GM12878 (cell line): ENCODE measurements at regions not wholly inside any gene's neighbourhood (a gene's known extent, or its start where the extent isn't known, plus 50 kb on each side); places are given as distances from the start of the nearest gene placed in this dataset.
"Not testable (repeated sequence)": the region's sequence is repeated elsewhere in the genome, so short reads cannot be mapped to it uniquely, and the experiment has no call there.

Experiments used
- ATAC-seq: fragments of 200-7000 bp; cut with Tn5 transposase; 3 replicates; pipeline ENCODE4 v1.9.1; 2020; ENCODE audit warnings: mild to moderate bottlenecking, moderate library complexity
- BruUV-seq: library from RNA; stranded (reverse); fragments of 400-500 nt; replicated peaks from 2 replicates; lab custom pipeline; 2021; lab: Mats Ljungman, UMichigan
- CTCF ChIA-PET: fragments of 300-600 bp; sonication (Branson Sonifier 250); formaldehyde crosslinking; extraction: SDS; loops from one replicate; lab custom pipeline; 2021; ENCODE audit warnings: inconsistent platforms; lab: Yijun Ruan, JAX
- POLR2A ChIA-PET: fragments of 350-600 bp; formaldehyde crosslinking; extraction: SDS; loops from one replicate; lab custom pipeline; 2021; ENCODE audit warnings: inconsistent platforms; lab: Charles Lee
- RAD21 ChIA-PET: fragments of 300-600 bp; sonication (Branson Sonifier 250); formaldehyde crosslinking; loops from one replicate; lab custom pipeline; 2023; ENCODE audit warnings: antibody characterized with exemption; ENCODE audit not compliant: unreplicated experiment; lab: Charles Lee
- SMC1A ChIA-PET: fragments of 300-600 bp; sonication (Branson Sonifier 250); formaldehyde crosslinking; loops from one replicate; lab custom pipeline; 2023; ENCODE audit not compliant: unreplicated experiment, uncharacterized antibody; lab: Charles Lee
- DNase-seq: peaks from one replicate; pipeline ENCODE4 v3.0.0-alpha.2; 2011; ENCODE audit warnings: low read depth, low spot score
- FAIRE-seq: peaks from 3 replicates; lab custom pipeline; 2011; peaks lifted over from hg19 to GRCh38; lab: Jason Lieb, UNC
- H2AFZ ChIP-seq: 2 replicates; pipeline ENCODE4 v1.6.0; 2011; ENCODE audit warnings: low read depth, low read length, control low read depth; ENCODE audit not compliant: control insufficient read depth
- H3K27ac ChIP-seq: 2 replicates; pipeline ENCODE4 v1.5.1; 2011; ENCODE audit warnings: control low read depth; ENCODE audit not compliant: control insufficient read depth, insufficient read depth
- H3K27me3 ChIP-seq, 2 experiments: replicated peaks in 1 of 2; 2 replicates each; pipeline versions ENCODE4 v1.6.0 to v1.6.1; 2011; ENCODE audit warnings: low read length in 1 of 2; ENCODE audit not compliant: control insufficient read depth in 2 of 2, insufficient read depth in 2 of 2
- H3K36me3 ChIP-seq, 2 experiments: 2 replicates each; pipeline ENCODE4 v1.5.1; 2011; ENCODE audit warnings: low read length in 1 of 2; ENCODE audit not compliant: control insufficient read depth in 2 of 2, insufficient read depth in 2 of 2
- H3K4me1 ChIP-seq: 2 replicates; pipeline ENCODE4 v1.6.1; 2011; ENCODE audit warnings: mild to moderate bottlenecking, low read length, moderate library complexity, mixed read lengths; ENCODE audit not compliant: control insufficient read depth, insufficient read depth
- H3K4me2 ChIP-seq: 2 replicates; pipeline ENCODE4 v1.6.0; 2011; ENCODE audit warnings: control low read depth; ENCODE audit not compliant: control insufficient read depth, insufficient read depth
- H3K4me3 ChIP-seq: fragments of 200-600 bp; sonication (generic); 2 replicates; pipeline ENCODE4 v1.5.1; 2016
- H3K79me2 ChIP-seq: 2 replicates; pipeline ENCODE4 v1.6.0; 2011; ENCODE audit warnings: low read length; ENCODE audit not compliant: control insufficient read depth, insufficient read depth
- H3K9ac ChIP-seq: 2 replicates; pipeline ENCODE4 v1.8.0; 2011; ENCODE audit warnings: low read length, control low read depth, mixed read lengths; ENCODE audit not compliant: control insufficient read depth, insufficient read depth
- H3K9me3 ChIP-seq: replicated peaks from 3 replicates; pipeline ENCODE4 v1.5.1; 2011; ENCODE audit warnings: mild to moderate bottlenecking, low read length; ENCODE audit not compliant: control insufficient read depth, insufficient read depth
- H4K20me1 ChIP-seq: 2 replicates; pipeline ENCODE4 v1.6.0; 2011; ENCODE audit not compliant: control insufficient read depth, insufficient read depth
- WGBS: methylation state at CpG from one replicate; pipeline ENCODE4 v1.1.6; 2016; ENCODE audit warnings: low lambda C conversion rate; ENCODE audit not compliant: insufficient replicate concordance, insufficient coverage; ENCODE audit errors: missing lambda C conversion rate; 5-methylcytosine and 5-hydroxymethylcytosine counted together
- in situ Hi-C: fragments of 300-500 bp; cut with MboI; formaldehyde crosslinking; loops from 9 replicates; pipeline ENCODE4 v1.14.3; 2018; ENCODE audit warnings: mixed read lengths
- intact Hi-C: fragments of 100-400 bp; cut with micrococcal nuclease; formaldehyde crosslinking; loops from one replicate; pipeline ENCODE4 v1.14.2; 2022; ENCODE audit not compliant: unreplicated experiment

GRCh38 chr21:9628051-9628450, 893.3 kb upstream of the TPTE start:
- POLR2A ChIA-PET, H3K4me1 ChIP-seq, H3K27ac ChIP-seq, CTCF ChIA-PET, H3K9ac ChIP-seq, RAD21 ChIA-PET, H4K20me1 ChIP-seq, H3K4me2 ChIP-seq, H3K27me3 ChIP-seq, H3K79me2 ChIP-seq, H2AFZ ChIP-seq, in situ Hi-C loops, ATAC-seq, intact Hi-C loops, H3K36me3 ChIP-seq, SMC1A ChIA-PET, BruUV-seq, H3K4me3 ChIP-seq, DNase-seq, H3K9me3 ChIP-seq, FAIRE-seq: not testable (repeated sequence)
- 74% methylated on average over 2 of the region's 3 CpGs for WGBS

- H3K9ac ChIP-seq, FAIRE-seq, BruUV-seq, RAD21 ChIA-PET, SMC1A ChIA-PET, in situ Hi-C loops, H3K27me3 ChIP-seq, H3K27ac ChIP-seq, ATAC-seq, H3K79me2 ChIP-seq, H2AFZ ChIP-seq, intact Hi-C loops, DNase-seq, H4K20me1 ChIP-seq, H3K4me2 ChIP-seq, H3K36me3 ChIP-seq, CTCF ChIA-PET, POLR2A ChIA-PET, H3K4me3 ChIP-seq, H3K4me1 ChIP-seq, H3K9me3 ChIP-seq: not testable (repeated sequence)
Measured at GRCh38 chr21:9647409-9647808, 874.0 kb upstream of the TPTE start.

- ATAC-seq, H3K36me3 ChIP-seq, H2AFZ ChIP-seq, H3K27me3 ChIP-seq, RAD21 ChIA-PET, H3K27ac ChIP-seq, in situ Hi-C loops, intact Hi-C loops, H3K4me1 ChIP-seq, H3K4me3 ChIP-seq, H3K9me3 ChIP-seq, H4K20me1 ChIP-seq, CTCF ChIA-PET, FAIRE-seq, H3K4me2 ChIP-seq, H3K79me2 ChIP-seq, DNase-seq, SMC1A ChIA-PET, BruUV-seq, POLR2A ChIA-PET, H3K9ac ChIP-seq: not testable (repeated sequence)
Measured at GRCh38 chr21:9648331-9648730, 873.1 kb upstream of the TPTE start.

- CTCF ChIA-PET: not testable (repeated sequence)
Measured at GRCh38 chr21:9648947-9649720, 872.2 kb upstream of the TPTE start.

More at GRCh38 chr21:9648947-9649720, 872.2 kb upstream of the TPTE start:
- intact Hi-C loops, SMC1A ChIA-PET, H3K36me3 ChIP-seq, H3K27ac ChIP-seq, H3K9ac ChIP-seq, H4K20me1 ChIP-seq, in situ Hi-C loops, POLR2A ChIA-PET, ATAC-seq, H3K4me3 ChIP-seq, FAIRE-seq, H2AFZ ChIP-seq, H3K27me3 ChIP-seq, RAD21 ChIA-PET, H3K79me2 ChIP-seq, H3K4me1 ChIP-seq, H3K9me3 ChIP-seq, BruUV-seq, H3K4me2 ChIP-seq, DNase-seq: not testable (repeated sequence)
- 27% methylated on average over 6 of the region's 6 CpGs for WGBS
